Trophoblast cell (in vitro differentiated cells and primary cell): ENCODE measurements at regions not wholly inside any gene's neighbourhood (a gene's known extent, or its start where the extent isn't known, plus 50 kb on each side); places are given as distances from the start of the nearest gene placed in this dataset.

Experiments used
- DNase-seq, 2 donors: peaks; one replicate each; pipeline ENCODE4 v3.0.0-alpha.2; 2016
- H2AFZ ChIP-seq: 2 replicates; pipeline ENCODE4 v1.6.1; 2013; ENCODE audit warnings: low read length, moderate library complexity, mild to moderate bottlenecking; ENCODE audit not compliant: insufficient read depth, poor library complexity
- H2AK5ac ChIP-seq: 2 replicates; pipeline ENCODE4 v1.6.1; 2013; ENCODE audit warnings: mild to moderate bottlenecking, low read length
- H2BK120ac ChIP-seq: 2 replicates; pipeline ENCODE4 v1.6.1; 2013; ENCODE audit warnings: low read length, mild to moderate bottlenecking, moderate library complexity; ENCODE audit not compliant: insufficient read depth, poor library complexity
- H2BK12ac ChIP-seq: 2 replicates; pipeline ENCODE4 v1.6.1; 2013; ENCODE audit warnings: mild to moderate bottlenecking, low read length, moderate library complexity
- H2BK5ac ChIP-seq: 2 replicates; pipeline ENCODE4 v1.6.1; 2013; ENCODE audit warnings: low read length, low read depth, moderate library complexity, mild to moderate bottlenecking; ENCODE audit not compliant: poor library complexity
- H3K14ac ChIP-seq: 2 replicates; pipeline ENCODE4 v1.6.1; 2013; ENCODE audit warnings: mild to moderate bottlenecking, low read length
- H3K18ac ChIP-seq: 2 replicates; pipeline ENCODE4 v1.6.1; 2013; ENCODE audit warnings: mild to moderate bottlenecking, low read length
- H3K23ac ChIP-seq: 2 replicates; pipeline ENCODE4 v1.6.1; 2013; ENCODE audit warnings: low read length
- H3K27ac ChIP-seq: 2 replicates; pipeline ENCODE4 v1.5.1; 2013; ENCODE audit warnings: low read depth, mild to moderate bottlenecking, inconsistent platforms, low read length, moderate library complexity
- H3K27me3 ChIP-seq: 2 replicates; pipeline ENCODE4 v1.6.1; 2013; ENCODE audit warnings: inconsistent platforms, mild to moderate bottlenecking, low read length, moderate library complexity; ENCODE audit not compliant: insufficient read depth
- H3K36me3 ChIP-seq, 2 experiments: 1 replicate in 1 of 2; 2 replicates in 1 of 2; pipeline ENCODE4 v1.6.1; 2013; ENCODE audit warnings: low read length in 2 of 2, mild to moderate bottlenecking in 2 of 2, moderate library complexity in 1 of 2; ENCODE audit not compliant: insufficient read depth in 2 of 2, control insufficient read depth in 1 of 2
- H3K4ac ChIP-seq: 2 replicates; pipeline ENCODE4 v1.6.1; 2013; ENCODE audit warnings: low read depth, mild to moderate bottlenecking, low read length, moderate library complexity
- H3K4me1 ChIP-seq, 2 experiments: 1 replicate in 1 of 2; 2 replicates in 1 of 2; pipeline ENCODE4 v1.6.1; 2013; ENCODE audit warnings: low read length in 2 of 2, mild to moderate bottlenecking in 2 of 2, moderate library complexity in 1 of 2; ENCODE audit not compliant: insufficient read depth in 2 of 2, control insufficient read depth in 1 of 2
- H3K4me2 ChIP-seq: 2 replicates; pipeline ENCODE4 v1.6.1; 2013; ENCODE audit warnings: inconsistent platforms, mild to moderate bottlenecking, low read length, moderate library complexity
- H3K4me3 ChIP-seq: 2 replicates; pipeline ENCODE4 v1.5.1; 2013; ENCODE audit warnings: mild to moderate bottlenecking, low read depth, low read length, inconsistent platforms
- H3K79me1 ChIP-seq: one replicate; pipeline ENCODE4 v1.6.1; 2013; ENCODE audit warnings: low read length
- H3K79me2 ChIP-seq: 2 replicates; pipeline ENCODE4 v1.6.1; 2013; ENCODE audit warnings: low read length, mild to moderate bottlenecking; ENCODE audit not compliant: control insufficient read depth, insufficient read depth, poor library complexity
- H3K9ac ChIP-seq: 2 replicates; pipeline ENCODE4 v1.6.1; 2013; ENCODE audit warnings: mild to moderate bottlenecking, low read length
- H3K9me3 ChIP-seq: 2 replicates; pipeline ENCODE4 v1.6.1; 2013; ENCODE audit warnings: low read depth, mild to moderate bottlenecking, control low read depth, inconsistent platforms, low read length; ENCODE audit not compliant: insufficient read depth
- H4K12ac ChIP-seq: 2 replicates; pipeline ENCODE4 v1.6.1; 2013; ENCODE audit warnings: low read depth, mild to moderate bottlenecking, low read length, moderate library complexity
- H4K8ac ChIP-seq: 2 replicates; pipeline ENCODE4 v1.6.1; 2013; ENCODE audit warnings: low read depth, mild to moderate bottlenecking, low read length, moderate library complexity
- H4K91ac ChIP-seq: one replicate; pipeline ENCODE4 v1.6.1; 2013; ENCODE audit warnings: low read depth, mild to moderate bottlenecking, low read length, moderate library complexity
- WGBS: extraction: QIAGEN DNeasy Blood & Tissue Kit; methylation state at CpG from one replicate; pipeline ENCODE4 v1.1.7; 2013; ENCODE audit warnings: missing lambda C conversion rate; ENCODE audit not compliant: insufficient read length, insufficient coverage; ENCODE audit errors: extremely low coverage; 5-methylcytosine and 5-hydroxymethylcytosine counted together

DNA sequence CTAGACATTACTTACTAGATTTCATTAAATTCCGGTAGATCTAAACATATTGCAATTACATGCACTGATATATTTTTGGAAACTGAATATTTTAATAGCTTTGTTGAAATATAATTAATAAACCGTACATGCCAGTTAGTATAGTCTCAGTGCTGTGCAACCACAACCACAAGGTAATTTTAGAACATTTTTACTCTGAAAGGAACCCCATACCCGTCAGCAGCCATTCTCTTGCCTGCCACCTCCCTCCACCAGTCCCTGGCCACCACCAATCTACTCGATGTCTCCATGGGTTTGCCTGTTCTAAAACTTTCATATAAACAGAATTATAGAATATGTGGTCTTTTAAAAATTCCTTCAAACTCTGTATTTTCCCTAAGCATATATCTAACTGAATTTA lies 293.9 kb downstream of the THBS2 start:
- WGBS: no CpG with 5 or more reads among the region's 4 CpGs

GRCh38 chr6:168956884-168957730 lies 296.5 kb downstream of the THBS2 start:
- H2AK5ac ChIP-seq: no peak overlapping the region
- no peak overlapping the region for H4K8ac ChIP-seq
- H3K18ac ChIP-seq: no peak overlapping the region
- H3K79me1 ChIP-seq: no peaks in the 10 kb centered on the region
- H2BK120ac ChIP-seq: peak overlapping the region; percentile 60
- no peak overlapping the region for H3K4ac ChIP-seq
- no peaks in the 10 kb centered on the region for H3K27me3 ChIP-seq
- peak; percentile 83 to 85 for DNase-seq
- H3K4me3 ChIP-seq: no peak overlapping the region
- peak overlapping the region; percentile 22 for H2BK12ac ChIP-seq
- peak overlapping the region; percentile 31 for H2BK5ac ChIP-seq
- H3K36me3 ChIP-seq: no peaks in the 10 kb centered on the region
- H3K23ac ChIP-seq: no peak overlapping the region
- no peak overlapping the region for H3K4me2 ChIP-seq
- no peaks in the 10 kb centered on the region for H3K4me1 ChIP-seq
- no peak overlapping the region for H3K9ac ChIP-seq
- no peak overlapping the region for H3K14ac ChIP-seq
- no peaks in the 10 kb centered on the region for H3K79me2 ChIP-seq
- H2AFZ ChIP-seq: no peak overlapping the region
- peaks cover 1% of the 10 kb centered on the region for H3K9me3 ChIP-seq
- no peak overlapping the region for H3K27ac ChIP-seq
- H4K12ac ChIP-seq: no peak overlapping the region
- no peak overlapping the region for H4K91ac ChIP-seq
- WGBS: no CpG with 5 or more reads among the region's 6 CpGs

More for the DNA sequence above, 293.9 kb downstream of the THBS2 start:
- Histone ChIP-seq H3K4me2 (no peak overlapping the region), H3K36me3 (no peaks in the 10 kb centered on the region), H3K79me2 (no peaks in the 10 kb centered on the region), H4K8ac (no peak overlapping the region), H2BK12ac (no peak overlapping the region), H2BK120ac (no peak overlapping the region), H3K4ac (no peak overlapping the region), H2AFZ (no peak overlapping the region), H2BK5ac (no peak overlapping the region), H3K18ac (no peak overlapping the region), H4K12ac (no peak overlapping the region), H3K4me3 (no peak overlapping the region), H3K9ac (no peak overlapping the region), H3K9me3 (peaks cover 3% of the 10 kb centered on the region), H3K4me1 (no peaks in the 10 kb centered on the region), H3K27ac (no peak overlapping the region), H3K23ac (no peak overlapping the region), H3K27me3 (no peaks in the 10 kb centered on the region), H4K91ac (no peak overlapping the region), H3K79me1 (no peaks in the 10 kb centered on the region), H2AK5ac (no peak overlapping the region), H3K14ac (no peak overlapping the region)
- no peak for DNase-seq

GRCh38 chr6:168956141-168956838 lies 297.4 kb downstream of the THBS2 start:
- Histone ChIP-seq H2BK120ac (no peak overlapping the region), H4K8ac (no peak overlapping the region), H3K18ac (no peak overlapping the region), H3K4me2 (no peak overlapping the region), H3K9me3 (no peaks in the 10 kb centered on the region), H3K27me3 (no peaks in the 10 kb centered on the region), H3K79me1 (no peaks in the 10 kb centered on the region), H4K12ac (no peak overlapping the region), H3K79me2 (no peaks in the 10 kb centered on the region), H3K4me3 (no peak overlapping the region), H3K9ac (no peak overlapping the region), H2BK12ac (no peak overlapping the region), H3K23ac (no peak overlapping the region), H2AK5ac (no peak overlapping the region), H2AFZ (no peak overlapping the region), H3K14ac (no peak overlapping the region), H3K4ac (no peak overlapping the region), H3K4me1 (no peaks in the 10 kb centered on the region), H2BK5ac (no peak overlapping the region), H4K91ac (no peak overlapping the region), H3K27ac (no peak overlapping the region), H3K36me3 (no peaks in the 10 kb centered on the region)
- WGBS: no CpG with 5 or more reads among the region's 7 CpGs
- no peak for DNase-seq

DNA sequence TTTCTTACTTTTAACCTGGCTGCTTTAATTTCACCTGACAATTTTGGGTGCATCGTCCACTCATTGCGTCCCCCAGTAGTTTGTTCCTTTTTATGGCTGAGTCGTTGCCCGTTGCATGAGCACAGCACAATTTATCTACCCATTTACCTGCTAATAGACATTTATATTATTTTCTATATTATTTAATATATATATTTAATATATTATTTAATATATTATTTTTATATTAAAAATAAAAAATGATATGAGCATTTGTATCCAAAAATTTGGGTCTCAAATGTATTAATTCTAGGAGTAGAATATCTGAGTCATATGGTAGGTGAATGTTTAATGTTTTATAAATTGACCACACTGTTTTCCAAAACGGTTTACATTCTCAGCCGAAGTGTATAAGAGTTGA lies 300.2 kb downstream of the THBS2 start:
- no peak overlapping the region for H3K18ac ChIP-seq
- WGBS: no CpG with 5 or more reads among the region's 6 CpGs
- no peak overlapping the region for H4K12ac ChIP-seq
- H2AK5ac ChIP-seq: no peak overlapping the region
- H3K23ac ChIP-seq: no peak overlapping the region
- no peaks in the 10 kb centered on the region for H3K36me3 ChIP-seq
- H3K9ac ChIP-seq: no peak overlapping the region
- no peaks in the 10 kb centered on the region for H3K27me3 ChIP-seq
- H3K14ac ChIP-seq: no peak overlapping the region
- H3K27ac ChIP-seq: no peak overlapping the region
- H3K4me3 ChIP-seq: no peak overlapping the region
- no peak overlapping the region for H2BK5ac ChIP-seq
- H4K8ac ChIP-seq: no peak overlapping the region
- no peaks in the 10 kb centered on the region for H3K79me2 ChIP-seq
- no peak overlapping the region for H4K91ac ChIP-seq
- H2BK12ac ChIP-seq: no peak overlapping the region
- DNase-seq: no peak
- no peak overlapping the region for H2BK120ac ChIP-seq
- no peak overlapping the region for H2AFZ ChIP-seq
- H3K4me2 ChIP-seq: no peak overlapping the region
- H3K4ac ChIP-seq: no peak overlapping the region
- H3K4me1 ChIP-seq: no peaks in the 10 kb centered on the region
- H3K79me1 ChIP-seq: no peaks in the 10 kb centered on the region
- no peaks in the 10 kb centered on the region for H3K9me3 ChIP-seq
